ENCODE measurements at regions not wholly inside any gene's neighbourhood (a gene's known extent, or its start where the extent isn't known, plus 50 kb on each side); places are given as distances from the start of the nearest gene placed in this dataset.

GRCh38 chr3:43783987-43784639 is 93.4 kb downstream of the ABHD5 start:
- no peak for DNase-seq

- DNase-seq: no peak
Observed at GRCh38 chr3:43784640-43785011, 93.9 kb downstream of the ABHD5 start.

- DNase-seq: no peak
Observed at GRCh38 chr3:43785551-43785950, 94.8 kb downstream of the ABHD5 start.

GRCh38 chr3:43786102-43786501 is 95.4 kb downstream of the ABHD5 start:
- no peak for DNase-seq

- DNase-seq: no peak
Observed at GRCh38 chr3:43786526-43787305, 96.0 kb downstream of the ABHD5 start.

GRCh38 chr3:43787330-43787729 is 96.6 kb downstream of the ABHD5 start:
- DNase-seq: no peak

GRCh38 chr3:43789028-43789427 is 98.3 kb downstream of the ABHD5 start:
- DNase-seq: no peak

GRCh38 chr3:43790060-43790459 is 99.3 kb downstream of the ABHD5 start:
- DNase-seq: no peak

GRCh38 chr3:43790476-43790875 is 99.7 kb downstream of the ABHD5 start:
- DNase-seq: no peak

GRCh38 chr3:43791246-43791645 is 100.5 kb downstream of the ABHD5 start:
- no peak for DNase-seq

GRCh38 chr3:43792904-43793303 is 102.2 kb downstream of the ABHD5 start:
- DNase-seq: peak; percentile 22

GRCh38 chr3:43793648-43794372 is 103.1 kb downstream of the ABHD5 start:
- DNase-seq: no peak

- DNase-seq: peak; percentile 72
Observed at GRCh38 chr3:43794776-43795175, 104.0 kb downstream of the ABHD5 start.

- no peak for DNase-seq
Observed at GRCh38 chr3:43795491-43795890, 104.8 kb downstream of the ABHD5 start.

- peak; percentile 40 for DNase-seq
Observed at GRCh38 chr3:43796041-43796596, 105.4 kb downstream of the ABHD5 start.

- DNase-seq: no peak
Observed at GRCh38 chr3:43797794-43798193, 107.1 kb downstream of the ABHD5 start.

GRCh38 chr3:43810797-43811196 is 120.1 kb downstream of the ABHD5 start:
- DNase-seq: no peak

GRCh38 chr3:43814461-43814860 is 123.7 kb downstream of the ABHD5 start:
- DNase-seq: no peak

- DNase-seq: no peak
Observed at GRCh38 chr3:43816372-43816771, 125.6 kb downstream of the ABHD5 start.

- DNase-seq: no peak
Observed at GRCh38 chr3:43817064-43817463, 126.3 kb downstream of the ABHD5 start.

GRCh38 chr3:43817825-43818224 is 127.1 kb downstream of the ABHD5 start:
- DNase-seq: no peak

GRCh38 chr3:43818229-43818628 is 127.5 kb downstream of the ABHD5 start:
- DNase-seq: no peak

- no peak for DNase-seq
Observed at GRCh38 chr3:43838009-43838758, 147.4 kb downstream of the ABHD5 start.
